Activated CD4-positive, CD25-positive, alpha-beta regulatory T cell treated with anti-CD3 and anti-CD28 coated beads, Interleukin-2, amount 50 U/mL, for 72 hours (primary cell): ENCODE measurements at regions not wholly inside any gene's neighbourhood (a gene's known extent, or its start where the extent isn't known, plus 50 kb on each side); places are given as distances from the start of the nearest gene placed in this dataset.
"Not testable (repeated sequence)": the region's sequence is repeated elsewhere in the genome, so short reads cannot be mapped to it uniquely, and the experiment has no call there.

ENCODE experiments used
- DNase-seq: peaks from one replicate; pipeline ENCODE4 v3.0.0; 2021

DNA sequence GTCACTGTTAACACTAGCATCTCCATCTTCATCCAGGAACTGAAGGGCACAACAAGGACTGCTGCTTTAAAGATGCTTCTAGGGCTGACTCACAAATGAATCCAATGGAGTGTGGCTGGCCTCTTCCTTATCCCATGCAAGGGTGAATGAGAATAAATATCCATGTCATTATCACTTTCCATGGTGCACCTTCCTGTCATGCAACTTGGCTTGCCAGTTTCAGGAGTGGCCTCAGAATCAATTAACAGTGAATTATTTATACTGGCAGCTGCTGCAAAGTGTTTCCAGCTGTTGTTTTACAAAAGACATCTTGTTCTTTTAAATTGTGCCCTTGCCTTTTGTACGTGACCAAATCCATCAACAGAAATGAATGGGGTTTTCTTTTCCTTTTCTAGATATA lies 499.3 kb upstream of the TMEM132C start:
- no peak for DNase-seq

DNA sequence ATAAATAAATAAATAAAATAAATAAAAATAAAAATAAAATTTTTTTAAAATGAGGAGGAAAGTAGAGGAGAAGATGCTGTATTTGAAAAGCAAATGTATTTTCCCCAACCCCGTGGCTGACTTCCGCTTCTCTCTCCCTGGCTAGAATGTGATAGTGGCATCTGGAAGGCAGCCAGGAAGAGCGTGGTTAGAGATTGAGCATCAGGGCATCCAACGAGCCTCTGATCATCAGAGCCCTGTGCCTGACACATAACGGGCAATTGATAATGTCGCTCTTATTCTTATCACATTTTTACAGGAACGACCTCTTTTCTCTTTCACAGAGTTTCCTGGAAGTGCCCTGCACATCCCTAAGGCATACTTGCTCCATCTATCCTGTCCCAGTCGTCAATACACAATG lies 496.9 kb upstream of the TMEM132C start:
- DNase-seq: no peak

DNA sequence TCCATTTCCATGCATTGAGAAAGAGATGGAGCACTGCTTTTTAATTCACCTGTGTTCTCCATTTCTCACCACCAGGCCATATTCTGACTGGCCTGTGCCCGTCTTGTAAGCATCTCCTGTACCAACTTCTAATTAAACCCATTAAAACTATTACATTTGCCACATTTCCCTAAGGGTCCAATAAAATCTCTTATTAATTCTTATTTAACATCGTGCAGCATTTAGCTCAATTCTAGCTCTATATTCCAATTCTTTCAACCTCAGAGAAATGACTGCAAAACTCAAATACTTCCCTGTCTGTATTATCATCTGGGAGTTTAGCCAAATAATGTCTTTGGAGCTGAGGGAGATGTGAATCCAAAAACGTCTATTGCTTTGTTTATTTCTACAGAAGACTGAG lies 495.4 kb upstream of the TMEM132C start:
- no peak for DNase-seq

DNA sequence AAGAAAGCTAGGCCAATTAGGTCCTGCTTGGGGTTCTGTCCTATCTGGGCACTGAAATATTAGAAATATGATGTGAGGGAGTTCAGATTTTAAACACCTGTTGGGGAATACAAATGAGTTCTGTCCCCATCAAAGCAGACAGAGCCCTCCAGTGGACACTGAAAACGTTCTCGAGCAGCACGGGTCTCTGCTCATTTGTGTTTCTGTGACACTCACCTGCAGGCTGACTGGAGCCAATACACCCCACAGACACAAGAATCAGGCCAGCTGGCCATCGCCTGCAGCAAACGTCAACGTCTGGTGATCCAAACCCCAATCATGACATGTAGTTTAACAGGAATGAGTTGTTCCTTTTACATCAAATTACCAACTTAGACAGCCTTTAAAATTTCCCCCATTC lies 493.4 kb upstream of the TMEM132C start:
- DNase-seq: no peak

DNA sequence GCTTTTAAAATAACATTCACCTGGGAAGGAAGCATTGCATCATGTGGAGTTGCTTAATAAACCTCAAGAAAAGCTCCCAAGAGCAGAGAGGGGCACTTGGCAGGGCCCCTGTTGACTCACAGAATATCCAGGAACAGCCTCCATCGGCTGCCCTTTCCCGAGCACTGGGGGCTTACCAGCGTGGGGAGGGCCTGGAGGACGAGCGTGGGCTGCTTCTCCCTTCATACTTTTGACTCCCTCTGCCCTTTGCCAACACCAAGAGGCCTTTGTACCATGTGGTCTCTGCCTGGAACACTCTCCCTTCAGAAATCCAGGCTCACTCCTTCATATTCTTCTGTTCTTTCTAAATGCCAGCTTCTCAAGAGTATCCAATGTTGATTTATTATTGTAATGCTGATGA lies 492.1 kb upstream of the TMEM132C start:
- no peak for DNase-seq

DNA sequence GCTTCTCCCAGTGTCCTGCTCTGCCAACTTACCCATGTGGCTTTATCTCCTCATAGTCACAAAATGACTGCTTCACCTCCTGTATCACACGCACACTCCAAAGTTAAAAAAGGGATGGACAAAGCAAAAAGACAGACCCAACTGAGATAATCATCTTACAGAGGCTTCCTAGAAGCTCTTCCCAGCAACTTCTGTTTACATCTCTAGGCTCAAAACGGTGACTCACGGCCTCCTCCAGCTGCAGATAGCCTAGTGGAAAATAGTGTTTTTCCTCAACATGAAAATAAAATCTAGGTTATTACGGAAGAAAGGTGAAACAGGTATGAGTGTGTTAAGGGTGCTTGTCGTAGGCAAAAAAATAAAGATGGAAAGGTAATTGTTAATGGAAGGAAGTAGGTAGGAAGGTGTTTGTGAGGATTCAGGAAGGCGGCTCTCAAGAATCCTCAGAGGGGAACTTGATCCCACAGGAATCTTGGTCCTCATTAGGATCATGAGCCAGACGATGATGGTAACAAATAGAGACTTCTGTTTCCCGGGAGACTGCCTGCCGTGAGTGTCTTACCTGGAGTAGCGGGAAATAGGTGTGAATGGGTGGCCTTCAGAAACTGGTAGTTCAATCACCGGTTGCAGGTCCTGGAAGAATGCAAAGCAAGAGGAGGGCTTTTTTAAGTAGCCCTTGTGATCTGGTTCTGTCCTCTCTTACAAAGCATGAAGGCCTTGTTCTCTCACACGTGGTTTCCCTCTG lies 487.5 kb upstream of the TMEM132C start:
- DNase-seq: no peak

DNA sequence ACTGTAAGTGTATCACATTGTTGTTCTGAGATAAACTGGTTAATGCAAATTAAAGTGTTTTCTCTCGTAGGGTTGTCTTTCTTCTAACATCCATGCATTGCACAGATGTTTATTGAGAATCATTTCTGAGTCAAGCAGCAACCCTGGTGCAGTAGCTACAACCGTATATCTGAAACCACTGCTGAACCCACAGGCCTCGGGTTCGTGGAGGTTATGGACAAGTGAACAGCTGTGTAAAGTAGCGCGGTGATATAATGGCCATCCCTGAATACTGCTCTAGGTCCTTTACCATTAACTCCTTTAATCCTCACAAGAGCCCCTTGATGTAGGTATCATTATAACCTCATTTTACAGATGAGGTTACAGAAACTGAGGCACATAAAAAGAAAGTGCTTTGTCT lies 486.1 kb upstream of the TMEM132C start:
- no peak for DNase-seq

DNA sequence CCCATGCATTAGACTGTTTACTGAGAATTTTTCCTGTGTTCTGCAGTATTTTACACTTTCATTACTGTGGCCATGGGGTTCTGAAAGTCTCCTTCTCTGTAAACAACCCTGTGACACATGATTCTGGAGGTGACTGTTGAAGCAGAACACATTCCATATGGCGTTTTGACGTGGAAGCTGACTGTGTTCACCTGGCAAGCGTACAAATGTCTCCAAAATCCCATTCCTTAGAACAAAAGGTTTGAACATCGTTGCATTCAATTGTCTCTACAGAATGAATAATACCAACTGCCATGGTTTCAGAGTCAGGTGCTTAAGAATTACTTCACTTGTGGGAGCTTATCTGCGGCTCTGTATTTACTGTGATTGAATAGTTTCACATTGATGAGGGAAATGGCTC lies 485.6 kb upstream of the TMEM132C start:
- no peak for DNase-seq

DNA sequence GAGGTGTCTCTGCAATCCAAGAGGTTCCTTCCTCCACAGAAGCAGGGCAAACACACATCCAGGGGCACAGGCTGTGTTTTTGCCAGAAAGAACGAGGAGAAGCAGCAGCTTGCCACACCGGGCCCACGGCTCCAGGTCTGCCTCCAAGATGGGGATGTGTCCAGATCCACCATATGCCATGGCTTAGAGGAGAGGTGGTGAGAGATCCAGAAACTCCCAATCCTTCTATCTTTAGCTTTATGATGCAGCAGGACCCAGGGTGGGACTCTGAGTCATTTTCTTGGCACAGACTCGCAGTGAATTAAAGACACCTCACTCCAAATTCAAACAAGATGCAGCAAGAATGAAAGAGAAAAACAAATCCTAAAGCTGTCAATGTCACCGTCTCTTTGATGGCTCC lies 481.4 kb upstream of the TMEM132C start:
- DNase-seq: no peak

DNA sequence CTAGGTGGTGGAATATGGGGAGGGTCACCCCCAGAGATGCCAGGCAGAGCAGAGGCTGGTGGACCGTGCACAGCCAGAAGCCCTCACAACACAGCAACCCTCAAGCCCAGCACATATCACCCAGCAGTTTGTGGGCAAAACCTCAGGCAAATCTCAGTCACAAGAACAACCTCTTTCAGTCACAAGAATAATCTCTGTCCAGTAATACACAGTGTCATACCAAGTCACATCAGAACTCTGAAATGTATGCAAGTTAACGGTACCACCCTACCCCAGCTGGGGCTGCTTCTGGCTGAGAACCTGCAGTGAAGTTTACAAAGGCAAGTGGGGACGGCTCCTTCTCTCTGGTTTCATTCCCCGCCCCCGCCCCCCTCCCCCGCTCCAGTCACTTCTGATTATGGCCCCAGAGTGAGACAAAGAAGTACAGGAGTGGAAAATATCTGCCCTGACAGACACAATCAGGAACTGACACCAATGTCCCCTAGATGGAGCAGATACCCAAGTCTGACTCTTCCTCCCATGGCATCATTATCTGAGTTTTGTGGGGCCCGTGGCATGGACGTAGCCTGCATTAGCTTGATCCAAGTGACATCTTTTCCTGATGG lies 480.9 kb upstream of the TMEM132C start:
- no peak for DNase-seq

DNA sequence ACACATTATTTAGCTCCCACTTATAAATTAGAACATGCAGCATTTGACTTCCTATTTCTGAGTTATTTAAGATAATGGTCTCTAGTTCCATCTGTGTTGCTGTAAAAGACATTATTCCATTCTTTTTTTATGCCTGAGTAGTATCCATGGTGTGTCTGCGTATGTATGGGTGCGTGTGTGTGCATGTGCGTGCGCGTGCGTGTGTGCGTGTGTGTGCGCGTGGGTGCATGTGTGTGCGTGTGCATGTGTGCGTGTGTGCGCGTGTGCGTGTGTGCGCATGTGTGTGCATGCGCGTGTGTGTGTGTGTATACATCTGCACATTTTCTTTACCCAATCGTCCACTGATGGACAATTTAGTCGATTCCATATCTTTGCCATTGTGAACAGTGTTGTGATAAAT lies 479.4 kb upstream of the TMEM132C start:
- DNase-seq: no peak

DNA sequence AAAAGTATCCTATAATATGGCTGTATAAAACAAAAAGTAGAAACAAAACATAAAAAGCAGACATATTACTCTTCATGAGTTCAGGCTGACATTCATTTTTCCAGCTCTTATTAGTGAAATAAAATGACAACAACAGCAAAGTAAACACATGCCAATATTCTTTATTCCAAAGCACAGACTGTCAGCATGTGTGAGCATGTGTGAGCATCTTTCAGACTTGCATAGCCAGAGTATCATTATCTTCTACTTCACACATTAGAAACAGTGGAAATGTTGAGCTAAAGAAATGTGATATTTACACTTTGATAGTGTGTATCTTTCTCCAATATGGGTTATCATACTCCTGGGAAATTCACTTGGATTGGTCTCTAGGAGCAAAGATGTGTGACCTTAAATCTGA lies 476.6 kb upstream of the TMEM132C start:
- DNase-seq: no peak

DNA sequence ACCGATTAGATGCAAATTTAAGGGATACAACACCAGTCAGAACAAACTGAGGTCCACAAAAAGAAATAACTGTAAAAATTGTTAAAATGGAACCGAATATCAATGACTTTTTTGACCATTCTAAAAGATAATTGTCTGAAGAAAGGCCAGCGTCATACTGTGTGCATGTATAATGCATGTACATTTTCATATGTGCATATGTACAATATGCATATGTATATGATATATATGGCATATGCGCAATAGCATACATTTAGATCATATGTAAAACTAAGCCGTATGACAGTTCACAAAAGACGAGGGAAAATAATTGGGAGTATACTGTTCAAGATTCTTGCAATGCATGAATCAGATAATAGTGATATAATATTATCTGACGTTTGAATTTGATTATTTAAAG lies 475.8 kb upstream of the TMEM132C start:
- no peak for DNase-seq

DNA sequence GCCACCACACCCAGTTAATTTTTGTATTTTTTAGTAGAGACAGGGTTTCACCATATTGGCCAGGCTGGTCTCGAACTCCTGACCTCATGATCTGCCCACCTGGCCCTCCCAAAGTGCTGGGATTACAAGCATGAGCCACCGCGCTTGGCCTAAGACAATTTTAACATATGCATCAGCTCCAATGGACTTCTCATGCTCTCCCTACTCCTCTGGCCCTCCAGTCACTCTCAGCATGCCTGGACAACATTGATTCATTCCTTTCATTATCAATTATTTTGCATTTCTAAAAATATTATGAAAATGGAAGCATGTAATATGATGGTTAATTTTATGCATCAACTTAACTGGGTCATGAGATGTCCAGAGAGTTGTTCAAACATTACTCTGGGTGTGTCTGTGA lies 469.1 kb upstream of the TMEM132C start:
- no peak for DNase-seq

DNA sequence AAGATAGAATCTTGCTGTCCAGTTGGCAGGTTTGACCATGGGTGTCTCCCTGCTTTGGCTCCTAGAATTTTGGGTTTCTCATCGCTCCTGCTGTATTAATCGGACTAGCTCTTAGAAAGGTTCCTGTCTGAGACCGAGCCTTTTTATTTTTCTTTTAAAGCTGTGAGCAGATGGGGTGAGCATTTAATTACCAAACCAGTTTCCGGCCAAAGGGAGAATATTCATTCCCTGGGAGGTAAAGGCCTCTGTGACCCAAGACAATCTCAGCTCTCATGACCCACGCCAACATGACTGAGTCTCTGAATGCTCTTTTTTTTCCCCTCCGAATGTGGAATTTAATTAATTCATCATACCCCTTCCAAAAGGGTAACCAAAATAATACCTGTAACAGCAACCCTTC lies 464.7 kb upstream of the TMEM132C start:
- no peak for DNase-seq

DNA sequence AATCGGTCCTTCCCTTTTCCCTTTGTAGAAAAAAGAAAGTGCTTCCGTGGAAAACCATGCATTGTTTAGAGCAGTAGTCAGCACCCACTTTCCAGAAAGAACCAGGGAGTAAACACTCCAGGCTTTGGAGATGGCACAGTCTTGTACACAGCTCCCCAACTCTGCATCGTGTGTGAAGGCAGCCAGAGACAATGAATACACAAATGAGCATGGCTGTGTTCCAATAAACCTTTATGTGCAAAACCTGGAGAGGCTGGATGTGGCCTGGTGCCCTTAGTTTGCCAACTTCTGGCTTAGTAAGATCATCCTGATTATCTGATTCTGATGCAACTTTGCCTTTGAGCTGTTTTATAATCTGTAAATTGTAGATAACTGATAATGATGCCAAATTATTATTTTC lies 463.4 kb upstream of the TMEM132C start:
- no peak for DNase-seq

DNA sequence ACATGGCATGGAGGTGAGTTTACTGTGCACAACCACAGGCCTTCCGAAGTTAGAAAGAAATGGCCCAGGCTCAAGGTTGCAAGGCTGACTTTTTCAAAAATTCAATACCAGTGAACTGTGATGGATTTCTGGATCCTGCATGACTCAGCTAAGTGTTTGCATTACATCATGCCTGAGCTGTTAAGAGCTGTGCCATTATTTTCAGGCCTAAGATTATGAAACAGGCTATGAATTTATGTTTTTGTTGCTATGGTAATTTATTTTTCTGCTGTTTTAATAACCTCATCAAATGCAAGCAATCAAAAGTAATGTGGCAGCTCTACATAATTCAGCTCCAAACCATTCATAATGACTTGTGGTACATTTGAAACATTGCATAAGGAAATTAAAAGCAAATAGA lies 457.7 kb upstream of the TMEM132C start:
- no peak for DNase-seq

DNA sequence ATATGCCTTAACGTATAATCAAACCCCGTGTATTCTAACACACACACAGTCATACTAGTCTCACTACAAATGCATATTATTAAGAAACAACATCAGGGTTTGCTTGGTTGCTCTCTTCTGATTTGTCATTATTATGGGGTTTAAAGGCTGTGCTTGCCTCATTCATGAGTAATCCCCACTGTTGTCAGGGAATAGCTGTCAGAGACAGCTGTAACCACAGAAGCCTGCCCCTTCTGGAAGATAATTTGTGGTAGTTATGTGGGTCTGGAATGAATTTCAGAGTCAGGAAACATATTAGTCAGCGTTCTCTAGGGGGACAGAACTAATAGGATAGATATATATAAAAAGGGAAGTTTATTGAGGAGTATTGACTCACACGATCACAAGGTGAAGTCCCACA lies 456.9 kb upstream of the TMEM132C start:
- DNase-seq: no peak

DNA sequence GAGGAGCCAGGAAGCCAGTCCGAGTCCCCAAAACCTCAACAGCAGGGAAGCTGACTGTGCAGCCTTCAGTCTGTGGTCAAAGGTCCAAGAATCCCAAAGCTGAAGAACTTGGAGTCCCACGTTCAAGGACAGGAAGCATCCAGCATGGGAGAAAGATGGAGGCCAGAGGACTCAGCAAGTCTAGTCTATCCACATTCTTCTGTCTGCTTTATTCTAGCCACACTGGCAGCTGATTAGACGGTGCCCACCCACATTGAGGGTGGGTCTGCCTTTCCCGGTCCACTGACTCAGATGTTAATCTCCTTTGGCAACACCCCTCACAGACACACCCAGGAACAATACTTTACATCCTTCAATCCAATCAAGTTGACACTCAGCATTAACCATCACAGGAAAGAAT lies 456.5 kb upstream of the TMEM132C start:
- DNase-seq: not testable (repeated sequence)

DNA sequence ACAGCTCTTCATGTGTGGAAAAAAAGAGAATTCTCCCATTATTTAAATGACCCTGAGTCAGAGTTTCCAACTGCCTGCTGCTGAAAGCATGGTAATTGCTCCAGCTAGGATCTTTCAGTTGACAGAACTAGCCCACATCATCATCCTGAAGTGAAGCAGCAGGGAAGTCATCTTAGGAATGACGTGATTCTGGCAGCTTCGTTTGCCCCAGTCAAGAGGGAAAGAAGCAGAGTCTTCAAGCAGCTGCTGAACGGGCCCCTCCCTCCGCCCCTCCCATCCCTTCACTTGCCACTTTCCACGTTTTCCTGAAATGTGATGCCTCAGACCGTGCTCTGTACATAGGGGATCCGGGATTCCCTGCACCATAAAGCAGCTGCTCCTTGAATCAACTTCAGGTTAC lies 455.0 kb upstream of the TMEM132C start:
- DNase-seq: no peak

DNA sequence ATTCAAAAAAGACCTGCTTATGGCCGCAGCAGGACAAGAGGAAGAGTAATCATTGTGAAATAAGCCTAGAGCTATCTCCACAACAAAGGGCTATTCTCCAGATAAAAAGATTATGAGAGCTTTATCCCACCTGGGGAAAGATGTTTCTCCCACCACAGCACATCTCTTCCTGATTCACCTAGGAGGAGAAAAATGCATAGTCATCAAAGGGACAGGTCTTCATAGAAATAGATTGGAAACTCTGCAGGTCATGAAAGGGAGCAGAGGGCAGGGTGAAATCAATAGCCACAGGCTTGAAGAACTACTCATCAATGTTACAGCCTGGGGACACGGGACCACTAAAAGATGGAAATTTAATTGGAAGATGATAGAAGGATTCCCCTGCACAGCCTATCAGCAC lies 453.8 kb upstream of the TMEM132C start:
- no peak for DNase-seq

DNA sequence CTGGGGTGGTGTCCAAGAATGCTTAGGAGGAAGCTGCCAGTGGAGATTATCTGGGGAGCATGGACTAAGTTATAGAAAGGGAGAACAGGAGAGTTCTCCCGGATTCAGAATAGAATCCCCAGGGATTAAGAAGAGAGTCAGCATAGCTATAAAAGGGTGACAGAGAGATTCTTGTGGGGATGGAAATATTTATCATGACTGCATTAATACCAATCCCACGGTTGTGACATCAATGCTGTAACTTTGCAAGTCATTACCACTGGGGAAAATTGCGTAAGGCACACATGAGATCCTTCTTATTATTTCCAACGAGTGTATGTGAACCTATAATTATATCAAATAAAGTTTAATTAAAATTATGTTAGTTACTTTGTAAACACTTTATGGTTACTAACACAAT lies 447.9 kb upstream of the TMEM132C start:
- no peak for DNase-seq

DNA sequence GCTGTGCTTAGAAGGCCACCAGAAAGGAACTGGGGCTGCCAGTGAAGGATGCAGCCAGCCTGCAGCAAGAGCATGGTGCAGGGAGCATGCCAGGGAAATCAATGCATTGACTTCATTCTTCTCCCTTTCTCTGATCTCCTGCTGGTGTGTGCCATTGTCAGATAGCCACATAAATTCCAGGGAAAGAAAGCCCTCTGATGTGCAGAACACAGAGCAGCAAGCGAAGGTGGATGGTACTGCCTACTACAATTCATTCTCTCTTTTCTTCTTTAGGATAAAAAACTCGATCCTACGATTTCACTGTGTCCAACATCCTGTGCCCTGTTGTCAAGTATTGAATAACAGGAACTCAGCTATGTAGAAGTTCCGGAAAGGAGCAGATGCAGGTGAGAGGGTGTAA lies 446.7 kb upstream of the TMEM132C start:
- DNase-seq: no peak

DNA sequence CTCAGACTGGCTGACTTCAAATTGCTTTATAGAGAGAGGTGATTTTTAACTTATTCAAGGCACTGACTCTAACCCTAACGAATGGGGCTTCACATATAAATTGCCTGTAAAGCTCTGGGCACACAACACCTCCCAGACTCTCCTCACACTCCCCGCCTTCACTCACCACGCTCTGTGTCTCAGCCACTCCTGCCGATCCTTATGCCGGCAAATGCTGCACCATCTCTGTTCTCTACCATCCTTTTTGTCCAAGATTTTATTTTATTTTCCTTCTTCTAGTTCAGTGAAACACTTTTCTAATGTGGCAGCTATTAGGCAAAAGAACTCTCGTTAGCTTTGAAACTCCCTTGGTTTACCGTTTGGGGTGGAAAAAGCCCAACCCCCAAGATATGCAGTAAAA lies 446.1 kb upstream of the TMEM132C start:
- no peak for DNase-seq

DNA sequence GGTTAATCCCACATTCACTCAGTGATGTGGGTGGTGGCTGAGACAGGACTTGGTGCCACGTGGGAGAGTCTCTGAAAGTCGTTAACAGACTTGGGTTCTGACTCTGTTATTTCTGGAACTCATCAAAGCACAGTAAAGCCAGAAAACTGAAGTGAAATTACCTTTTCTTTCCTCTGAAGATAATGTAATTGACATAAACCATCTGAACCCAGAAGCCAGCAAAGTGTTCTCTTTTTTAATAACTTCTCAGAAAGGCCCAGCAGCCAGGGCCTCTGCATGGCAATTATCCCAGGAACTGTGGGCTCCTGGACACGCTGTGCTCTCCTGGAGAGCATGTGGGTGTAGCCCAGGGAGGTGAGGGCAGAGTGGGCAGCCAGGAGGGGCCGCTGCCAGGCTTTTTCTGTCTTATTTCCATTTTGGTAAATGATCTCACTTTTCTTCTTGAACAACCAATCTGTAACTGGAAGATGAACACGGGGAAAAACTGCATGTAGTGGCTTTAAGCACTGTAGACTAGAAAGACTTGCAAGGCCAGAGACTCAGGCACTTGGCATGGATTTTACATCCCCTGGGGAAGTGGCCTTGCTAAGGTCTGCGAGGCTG lies 444.1 kb upstream of the TMEM132C start:
- DNase-seq: no peak
